H1 (cell line): ENCODE measurements at regions not wholly inside any gene's neighbourhood (a gene's known extent, or its start where the extent isn't known, plus 50 kb on each side); places are given as distances from the start of the nearest gene placed in this dataset.

Experiments
- CTCF ChIA-PET: fragments of 300-600 bp; sonication (Branson Sonifier 250); formaldehyde crosslinking; loops from one replicate; lab custom pipeline; 2021; ENCODE audit not compliant: partially characterized antibody; lab: Charles Lee
- POLR2A ChIA-PET: fragments of 300-600 bp; sonication (Branson Sonifier 250); formaldehyde crosslinking; loops from one replicate; lab custom pipeline; 2021; ENCODE audit warnings: inconsistent platforms; ENCODE audit not compliant: partially characterized antibody; lab: Charles Lee
- DNase-seq, 2 experiments: peaks; one replicate each; pipeline versions ENCODE4 v3.0.0 to v3.0.0-alpha.2; 2010 to 2022; ENCODE audit warnings: low spot score in 2 of 2, low read depth in 1 of 2, mixed read lengths in 1 of 2
- FAIRE-seq: peaks from 2 replicates; lab custom pipeline; 2011; peaks lifted over from hg19 to GRCh38; lab: Jason Lieb, UNC
- H2AFZ ChIP-seq: 2 replicates; pipeline ENCODE4 v1.8.1; 2012; ENCODE audit warnings: low read length, inconsistent platforms
- H2AK5ac ChIP-seq: 2 replicates; pipeline ENCODE4 v1.6.1; 2013; ENCODE audit warnings: low read depth, low read length
- H2BK120ac ChIP-seq: replicated peaks from 2 replicates; pipeline ENCODE3; 2013; ENCODE audit warnings: low read depth, low read length, inconsistent platforms
- H2BK12ac ChIP-seq: 2 replicates; pipeline ENCODE4 v1.6.1; 2013; ENCODE audit warnings: low read depth, low read length
- H2BK15ac ChIP-seq: 2 replicates; pipeline ENCODE4 v1.6.1; 2013; ENCODE audit warnings: low read length
- H2BK20ac ChIP-seq: 2 replicates; pipeline ENCODE4 v1.6.1; 2013; ENCODE audit warnings: low read length
- H2BK5ac ChIP-seq: 2 replicates; pipeline ENCODE4 v1.6.1; 2013; ENCODE audit warnings: low read depth, low read length
- H3K14ac ChIP-seq: 2 replicates; pipeline ENCODE4 v1.6.1; 2013; ENCODE audit warnings: inconsistent platforms; ENCODE audit not compliant: insufficient read length
- H3K18ac ChIP-seq: 2 replicates; pipeline ENCODE4 v1.6.1; 2013; ENCODE audit warnings: low read length; ENCODE audit errors: extremely low read depth
- H3K23ac ChIP-seq: 2 replicates; pipeline ENCODE4 v1.6.1; 2013; ENCODE audit warnings: inconsistent platforms; ENCODE audit not compliant: insufficient read length
- H3K23me2 ChIP-seq: 2 replicates; pipeline ENCODE4 v1.6.1; 2013; ENCODE audit warnings: low read depth, low read length
- H3K27ac ChIP-seq: 2 replicates; pipeline ENCODE4 v1.6.1; 2011; ENCODE audit warnings: low read depth, low read length, inconsistent platforms
- H3K27me3 ChIP-seq, 4 experiments: replicated peaks in 1 of 4; 1 replicate in 1 of 4; 2 replicates in 3 of 4; pipeline versions ENCODE4 v1.6.1 to v1.8.1; 2011 to 2013; ENCODE audit warnings: low read length in 3 of 4, mild to moderate bottlenecking in 3 of 4, inconsistent platforms in 2 of 4, mixed read lengths in 2 of 4, moderate library complexity in 1 of 4; ENCODE audit not compliant: control insufficient read depth in 3 of 4, insufficient read depth in 3 of 4; ENCODE audit errors: extremely low read depth in 1 of 4
- H3K36me3 ChIP-seq, 4 experiments: 2 replicates each; pipeline versions ENCODE4 v1.6.1 to v1.8.1; 2011 to 2013; ENCODE audit warnings: mild to moderate bottlenecking in 4 of 4, low read length in 3 of 4, moderate library complexity in 2 of 4, control low read depth in 1 of 4, inconsistent platforms in 1 of 4; ENCODE audit not compliant: insufficient read depth in 4 of 4, control insufficient read depth in 2 of 4
- H3K4ac ChIP-seq: replicated peaks from 2 replicates; pipeline ENCODE3; 2013; ENCODE audit warnings: low read length, low read depth, mixed read lengths, inconsistent platforms; ENCODE audit not compliant: insufficient read length
- H3K4me1 ChIP-seq, 4 experiments: replicated peaks in 1 of 4; 1 replicate in 1 of 4; 2 replicates in 3 of 4; pipeline versions ENCODE4 v1.6.1 to v1.8.1; 2011 to 2013; ENCODE audit warnings: low read length in 3 of 4, inconsistent platforms in 2 of 4, mixed read lengths in 1 of 4; ENCODE audit not compliant: insufficient read depth in 4 of 4, control insufficient read depth in 3 of 4
- H3K4me2 ChIP-seq, 2 experiments: 2 replicates each; pipeline versions ENCODE4 v1.6.1 to v1.8.1; 2011 to 2013; ENCODE audit warnings: low read depth in 2 of 2, low read length in 2 of 2, control low read depth in 1 of 2, inconsistent platforms in 1 of 2, mild to moderate bottlenecking in 1 of 2; ENCODE audit not compliant: insufficient read depth in 1 of 2
- H3K4me3 ChIP-seq, 4 experiments: fragments of 200-600, 300-600 bp in 1 of 4; sonication (generic), shearing (Covaris generic), sonication (Bioruptor Twin) in 1 of 4; 2 replicates each; pipeline versions ENCODE4 v1.5.1 to v1.8.1; 2011 to 2016; ENCODE audit warnings: low read length in 4 of 4, low read depth in 3 of 4, control low read depth in 2 of 4, inconsistent platforms in 2 of 4, mild to moderate bottlenecking in 2 of 4, mixed read lengths in 1 of 4, moderate library complexity in 1 of 4; ENCODE audit not compliant: insufficient read depth in 2 of 4; ENCODE audit errors: extremely low read depth in 1 of 4
- H3K56ac ChIP-seq: replicated peaks from 2 replicates; pipeline ENCODE3; 2013; ENCODE audit warnings: low read depth, mild to moderate bottlenecking, mixed read lengths, low read length, inconsistent platforms; ENCODE audit not compliant: insufficient read length
- H3K79me1 ChIP-seq: 2 replicates; pipeline ENCODE4 v1.6.1; 2013; ENCODE audit warnings: low read depth, low read length, control low read depth
- H3K79me2 ChIP-seq, 2 experiments: 2 replicates each; pipeline versions ENCODE4 v1.6.1 to v1.8.1; 2012 to 2013; ENCODE audit warnings: low read length in 2 of 2, mild to moderate bottlenecking in 2 of 2, inconsistent platforms in 1 of 2; ENCODE audit not compliant: insufficient read depth in 2 of 2, control insufficient read depth in 1 of 2
- H3K9ac ChIP-seq, 4 experiments: replicated peaks in 1 of 4; 1 replicate in 1 of 4; 2 replicates in 3 of 4; pipeline versions ENCODE4 v1.6.1 to v1.8.1; 2011 to 2013; ENCODE audit warnings: low read depth in 3 of 4, low read length in 3 of 4, control low read depth in 2 of 4, mild to moderate bottlenecking in 2 of 4, moderate library complexity in 2 of 4, inconsistent platforms in 1 of 4; ENCODE audit errors: extremely low read depth in 1 of 4
- H3K9me3 ChIP-seq, 2 experiments: 2 replicates each; pipeline versions ENCODE4 v1.6.1 to v1.8.1; 2012 to 2013; ENCODE audit warnings: mild to moderate bottlenecking in 2 of 2, moderate library complexity in 2 of 2, control low read depth in 1 of 2, inconsistent platforms in 1 of 2, low read depth in 1 of 2, low read length in 1 of 2, mixed read lengths in 1 of 2; ENCODE audit not compliant: insufficient read depth in 2 of 2
- H4K20me1 ChIP-seq, 2 experiments: replicated peaks in 1 of 2; 2 replicates each; pipeline versions ENCODE3 to v1.8.1; 2011 to 2013; ENCODE audit warnings: inconsistent platforms in 2 of 2, low read length in 2 of 2, mild to moderate bottlenecking in 1 of 2; ENCODE audit not compliant: insufficient read depth in 2 of 2, control insufficient read depth in 1 of 2
- H4K5ac ChIP-seq: 2 replicates; pipeline ENCODE4 v1.6.1; 2013; ENCODE audit warnings: low read length, low read depth, mixed read lengths, inconsistent platforms; ENCODE audit not compliant: insufficient read length
- H4K8ac ChIP-seq: 2 replicates; pipeline ENCODE4 v1.8.0; 2013; ENCODE audit warnings: mild to moderate bottlenecking, moderate library complexity, low read length, inconsistent platforms; ENCODE audit not compliant: insufficient read depth; ENCODE audit errors: extremely low read depth
- H4K91ac ChIP-seq: replicated peaks from 2 replicates; pipeline ENCODE3; 2013; ENCODE audit warnings: low read length, mixed read lengths, inconsistent platforms; ENCODE audit not compliant: insufficient read length
- SP2 ChIP-seq: IDR thresholded peaks from 2 replicates; pipeline ENCODE4 v1.6.1; 2012; ENCODE audit warnings: mild to moderate bottlenecking, low read length, inconsistent platforms
- SRF ChIP-seq: IDR thresholded peaks from 2 replicates; pipeline ENCODE4 v1.6.1; 2011; ENCODE audit warnings: mild to moderate bottlenecking, low read depth, low read length, moderate library complexity
- WGBS, 2 experiments: shearing (Covaris generic) in 1 of 2; methylation state at CpG; one replicate each; pipeline versions ENCODE4 v1.1.6 to v1.1.7; 2013 to 2015; ENCODE audit warnings: low lambda C conversion rate in 2 of 2, mixed read lengths in 2 of 2, inconsistent platforms in 1 of 2, low coverage in 1 of 2, missing lambda C conversion rate in 1 of 2; ENCODE audit not compliant: insufficient replicate concordance in 2 of 2, insufficient coverage in 1 of 2, insufficient read length in 1 of 2; ENCODE audit errors: extremely low coverage in 1 of 2, missing lambda C conversion rate in 1 of 2; 5-methylcytosine and 5-hydroxymethylcytosine counted together

DNA sequence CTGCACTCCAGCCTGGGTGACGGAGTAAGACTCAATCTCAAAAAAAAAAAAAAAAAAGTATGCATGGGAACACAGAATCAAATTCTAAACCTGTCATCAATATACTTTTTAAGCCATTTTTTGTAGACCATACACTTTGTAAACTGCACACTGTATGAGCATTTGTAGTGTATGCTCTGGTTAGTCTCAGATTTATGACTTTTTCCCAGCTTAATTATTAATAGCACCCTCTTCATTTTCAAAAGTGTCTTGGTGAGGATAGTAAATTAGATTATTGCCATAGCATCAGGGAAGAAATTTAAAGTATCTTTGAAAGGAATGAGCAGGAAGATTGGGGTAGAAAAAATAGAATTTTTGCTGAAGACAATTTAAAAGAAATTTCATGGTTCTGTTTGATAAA is 330.8 kb upstream of the RSPO3 start:
- H3K4me2 ChIP-seq = no peak overlapping the region
- no peak overlapping the region for H3K4ac ChIP-seq
- H3K56ac ChIP-seq = no peak overlapping the region
- H3K9ac ChIP-seq = no peak overlapping the region
- no peaks in the 10 kb centered on the region for H4K20me1 ChIP-seq
- H2BK20ac ChIP-seq = no peak overlapping the region
- no peak overlapping the region for H2AK5ac ChIP-seq
- no peak overlapping the region for H2AFZ ChIP-seq
- H4K5ac ChIP-seq = no peak overlapping the region
- H3K9me3 ChIP-seq = no peaks in the 10 kb centered on the region
- no peaks in the 10 kb centered on the region for H3K79me1 ChIP-seq
- H2BK5ac ChIP-seq = no peak overlapping the region
- no peaks in the 10 kb centered on the region for H3K36me3 ChIP-seq
- H3K23me2 ChIP-seq = no peaks in the 10 kb centered on the region
- ChIA-PET POLR2A (interaction anchor here (0.6 kb wide), 1 partner anchor 17 kb away, joined by 4 read pairs; no protein-coding TSS in a partner anchor), CTCF (interaction anchor here (1.6 kb wide), 1 partner anchor 17 kb away, joined by 4 read pairs; no protein-coding TSS in a partner anchor)
- H3K27me3 ChIP-seq = no peaks in the 10 kb centered on the region
- no peaks in the 10 kb centered on the region for H3K4me1 ChIP-seq
- H3K14ac ChIP-seq = no peak overlapping the region
- H4K8ac ChIP-seq = no peak overlapping the region
- no peak overlapping the region for H2BK15ac ChIP-seq
- no peak overlapping the region for H3K27ac ChIP-seq
- no peak overlapping the region for H3K18ac ChIP-seq
- H3K79me2 ChIP-seq = no peaks in the 10 kb centered on the region
- FAIRE-seq (no peak), DNase-seq (no peak)
- no peak overlapping the region for H2BK120ac ChIP-seq
- no peak overlapping the region for H3K4me3 ChIP-seq
- H3K23ac ChIP-seq = no peak overlapping the region
- 100% methylated on average over 1 of the region's 1 CpG; no CpG with 5 or more reads in 1 of the 2 experiments for WGBS, 2 experiments
- no peak overlapping the region for H2BK12ac ChIP-seq
- no peak overlapping the region for H4K91ac ChIP-seq
- no peak for TF ChIP-seq SRF
- no peak for TF ChIP-seq SP2
